ENCODE measurements at regions not wholly inside any gene's neighbourhood (a gene's known extent, or its start where the extent isn't known, plus 50 kb on each side); places are given as distances from the start of the nearest gene placed in this dataset.

- DNase-seq = no peak
- no peaks in the 10 kb centered on the region for H3K36me3 Mint-ChIP-seq (ENCODE audit: low read depth)
- no peaks in the 10 kb centered on the region for H3K9me3 ChIP-seq (ENCODE audit: control insufficient read depth, low read length)
- H3K9me3 Mint-ChIP-seq = no peaks in the 10 kb centered on the region
- no peak for TF ChIP-seq CTCF (conservative IDR thresholded peaks at IDR 0.05)
- no peaks in the 10 kb centered on the region for H3K4me1 ChIP-seq (ENCODE audit: control insufficient read depth, insufficient read depth, low read length)
- no peak overlapping the region for H3K27ac Mint-ChIP-seq
- H3K4me3 Mint-ChIP-seq = no peak overlapping the region
- H3K4me3 ChIP-seq (ENCODE audit: low read length) = no peak overlapping the region
- no peaks in the 10 kb centered on the region for H3K27me3 Mint-ChIP-seq (ENCODE audit: insufficient read depth)
- no peaks in the 10 kb centered on the region for H3K27me3 ChIP-seq (ENCODE audit: control insufficient read depth, insufficient read depth, low read length, poor library complexity, severe bottlenecking)
- no peak overlapping the region for H3K9ac ChIP-seq (ENCODE audit: extremely low read depth, low read length, poor library complexity, severe bottlenecking)
- H3K4me1 Mint-ChIP-seq = peaks cover 2% of the 10 kb centered on the region
- WGBS, 2 experiments (ENCODE audit: insufficient coverage in 1 of 2, insufficient read length in 1 of 2) = 87 to 95% methylated on average over 15 to 39 of the region's 39 CpGs
- no peak overlapping the region for H3K27ac ChIP-seq (ENCODE audit: low read depth, low read length)
- no peaks in the 10 kb centered on the region for H3K36me3 ChIP-seq (ENCODE audit: control insufficient read depth, insufficient read depth, low read length)
These were observed 60.3 kb upstream of the SYT1 start for GRCh38 chr12:78804262-78804661.
